PC-3 (cell line): ENCODE measurements at regions not wholly inside any gene's neighbourhood (a gene's known extent, or its start where the extent isn't known, plus 50 kb on each side); places are given as distances from the start of the nearest gene placed in this dataset.

Source experiments
- ATAC-seq: fragments of 200-7000 bp; cut with Tn5 transposase; 2 replicates; pipeline ENCODE4 v1.9.1; 2020; ENCODE audit warnings: mild to moderate bottlenecking, moderate library complexity
- BruUV-seq: library from RNA; stranded (reverse); fragments of 400-500 nt; replicated peaks from 2 replicates; lab custom pipeline; 2021; lab: Mats Ljungman, UMichigan
- CTCF ChIA-PET: fragments of 300-600 bp; sonication (Branson Sonifier 250); formaldehyde crosslinking; loops from one replicate; lab custom pipeline; 2022; ENCODE audit warnings: antibody characterized with exemption; lab: Charles Lee
- POLR2A ChIA-PET: fragments of 300-600 bp; sonication (Branson Sonifier 250); formaldehyde crosslinking; loops from one replicate; lab custom pipeline; 2022; ENCODE audit warnings: antibody characterized with exemption; ENCODE audit not compliant: unreplicated experiment; lab: Charles Lee
- DNase-seq: peaks from one replicate; pipeline ENCODE4 v3.0.0-alpha.2; 2015
- H2AFZ ChIP-seq: fragments of 300-600 bp; sonication (generic); 2 replicates; pipeline ENCODE4 v1.6.0; 2016; ENCODE audit warnings: antibody characterized with exemption, low read length
- H3F3A ChIP-seq: fragments of 300-600 bp; sonication (generic); one replicate; pipeline ENCODE4 v1.6.0; 2017; ENCODE audit warnings: antibody characterized with exemption, low read length, control low read depth, mild to moderate bottlenecking; ENCODE audit not compliant: unreplicated experiment
- H3K27ac ChIP-seq: fragments of 300-600 bp; sonication (generic); 2 replicates; pipeline ENCODE4 v1.5.1; 2016; ENCODE audit warnings: mild to moderate bottlenecking, low read length
- H3K27me3 ChIP-seq: fragments of 300-600 bp; sonication (generic); 2 replicates; pipeline ENCODE4 v1.6.1; 2016; ENCODE audit warnings: low read length, mixed read lengths
- H3K36me3 ChIP-seq: fragments of 300-600 bp; sonication (generic); 2 replicates; pipeline ENCODE4 v1.6.1; 2016; ENCODE audit warnings: low read depth, mixed run types, low read length, mixed read lengths
- H3K4me1 ChIP-seq: fragments of 300-600 bp; sonication (generic); 2 replicates; pipeline ENCODE4 v1.5.1; 2016; ENCODE audit warnings: low read length; ENCODE audit not compliant: insufficient read depth
- H3K4me2 ChIP-seq: fragments of 300-600 bp; sonication (generic); 2 replicates; pipeline ENCODE4 v1.6.0; 2016; ENCODE audit warnings: low read length
- H3K4me3 ChIP-seq: fragments of 300-600 bp; sonication (generic); 2 replicates; pipeline ENCODE4 v1.5.1; 2016; ENCODE audit warnings: mild to moderate bottlenecking, low read length, mixed read lengths
- H3K79me2 ChIP-seq: fragments of 300-600 bp; sonication (generic); 2 replicates; pipeline ENCODE4 v1.6.1; 2017; ENCODE audit warnings: low read length, mixed read lengths
- H3K9ac ChIP-seq: fragments of 300-600 bp; sonication (generic); 2 replicates; pipeline ENCODE4 v1.6.0; 2016; ENCODE audit warnings: mild to moderate bottlenecking, low read length
- H3K9me2 ChIP-seq: fragments of 300-600 bp; sonication (generic); replicated peaks from 2 replicates; pipeline ENCODE4 v1.6.1; 2016; ENCODE audit warnings: mixed run types, low read length, mixed read lengths
- H3K9me3 ChIP-seq: fragments of 300-600 bp; sonication (generic); 2 replicates; pipeline ENCODE4 v1.6.1; 2016; ENCODE audit warnings: low read length, mixed read lengths
- H4K20me1 ChIP-seq: fragments of 300-600 bp; sonication (generic); 2 replicates; pipeline ENCODE4 v1.6.1; 2016; ENCODE audit warnings: low read length, mixed read lengths
- CTCF ChIP-seq: fragments of 300-600 bp; sonication (generic); conservative IDR thresholded peaks from 2 replicates; pipeline ENCODE4 v1.5.1; 2017; ENCODE audit warnings: antibody characterized with exemption, low read depth, mild to moderate bottlenecking, low read length
- EZH2 ChIP-seq: fragments of 300-600 bp; sonication (generic); IDR thresholded peaks from one replicate; pipeline ENCODE4 v1.6.1; 2017; ENCODE audit warnings: antibody characterized with exemption, mild to moderate bottlenecking, low read length; ENCODE audit not compliant: unreplicated experiment
- EZH2phosphoT487 ChIP-seq: fragments of 300-600 bp; sonication (generic); IDR thresholded peaks from 2 replicates; pipeline ENCODE4 v1.6.1; 2018; ENCODE audit warnings: mild to moderate bottlenecking, antibody characterized with exemption, low read length, borderline replicate concordance
- intact Hi-C: fragments of 100-400 bp; cut with micrococcal nuclease; formaldehyde crosslinking; loops from 2 replicates; pipeline ENCODE4 v1.9.0; 2023

- Histone ChIP-seq H3K4me3 (no peak overlapping the region), H3K9ac (no peak overlapping the region), H3K36me3 (no peaks in the 10 kb centered on the region), H4K20me1 (no peaks in the 10 kb centered on the region), H3K79me2 (no peaks in the 10 kb centered on the region), H2AFZ (no peak overlapping the region), H3K27me3 (peaks cover 4% of the 10 kb centered on the region; the same call in 1 of the 2 replicates), H3K4me2 (no peak overlapping the region), H3F3A (no peaks in the 10 kb centered on the region), H3K9me2 (no peaks in the 10 kb centered on the region), H3K27ac (no peak overlapping the region), H3K4me1 (no peaks in the 10 kb centered on the region), H3K9me3 (no peaks in the 10 kb centered on the region)
- no peak for ATAC-seq
- ChIA-PET POLR2A (no interaction called here), CTCF (no interaction called here)
- no peak for DNase-seq
- TF ChIP-seq EZH2phosphoT487 (no peak), EZH2 (no peak), CTCF (no peak)
- BruUV-seq = no TSS peak
- intact Hi-C loops = no loop called here
These were observed 265.3 kb downstream of the SHQ1 start for GRCh38 chr3:72582963-72583362.

GRCh38 chr3:72582211-72582878, 265.9 kb downstream of the SHQ1 start:
- H3K9me3 ChIP-seq = no peaks in the 10 kb centered on the region
- POLR2A ChIA-PET = no interaction called here
- no TSS peak for BruUV-seq
- no peaks in the 10 kb centered on the region for H3K9me2 ChIP-seq
- no peaks in the 10 kb centered on the region for H3F3A ChIP-seq
- H3K4me2 ChIP-seq = no peak overlapping the region
- CTCF ChIA-PET = no interaction called here
- H3K36me3 ChIP-seq = no peaks in the 10 kb centered on the region
- no peak overlapping the region for H3K27ac ChIP-seq
- intact Hi-C loops = no loop called here
- H3K4me3 ChIP-seq = no peak overlapping the region
- H2AFZ ChIP-seq = no peak overlapping the region
- no peak overlapping the region for H3K9ac ChIP-seq
- H3K79me2 ChIP-seq = no peaks in the 10 kb centered on the region
- no peak for ATAC-seq
- TF ChIP-seq CTCF = no peak
- TF ChIP-seq EZH2phosphoT487 = no peak
- no peak for TF ChIP-seq EZH2
- peaks cover 4% of the 10 kb centered on the region; the same call in 1 of the 2 replicates for H3K27me3 ChIP-seq
- H3K4me1 ChIP-seq = no peaks in the 10 kb centered on the region
- no peaks in the 10 kb centered on the region for H4K20me1 ChIP-seq
- DNase-seq = no peak

- Histone ChIP-seq H3K9me3 (no peaks in the 10 kb centered on the region), H3K9ac (no peak overlapping the region), H3K27me3 (peaks cover 4% of the 10 kb centered on the region; the same call in 1 of the 2 replicates), H3K4me2 (no peak overlapping the region), H3K27ac (no peak overlapping the region), H3K4me1 (no peaks in the 10 kb centered on the region), H2AFZ (no peak overlapping the region), H3K4me3 (no peak overlapping the region), H3K36me3 (no peaks in the 10 kb centered on the region), H3K79me2 (no peaks in the 10 kb centered on the region), H3F3A (no peaks in the 10 kb centered on the region), H4K20me1 (no peaks in the 10 kb centered on the region), H3K9me2 (no peaks in the 10 kb centered on the region)
- DNase-seq (no peak), ATAC-seq (no peak)
- no TSS peak for BruUV-seq
- intact Hi-C loops = no loop called here
- TF ChIP-seq EZH2phosphoT487 (no peak), EZH2 (no peak), CTCF (no peak)
- ChIA-PET CTCF (no interaction called here), POLR2A (interaction anchor here (0.7 kb wide), 1 partner anchor 8 kb away, joined by 3 read pairs; no protein-coding TSS in a partner anchor)
These were observed 267.3 kb downstream of the SHQ1 start for GRCh38 chr3:72580900-72581299.
